ENCODE measurements at regions not wholly inside any gene's neighbourhood (a gene's known extent, or its start where the extent isn't known, plus 50 kb on each side); places are given as distances from the start of the nearest gene placed in this dataset.

- no peak for TF ChIP-seq EZH2 (IDR thresholded peaks at IDR 0.05; ENCODE audit: insufficient read depth, low read length)
- TF ChIP-seq, protein P1, sequence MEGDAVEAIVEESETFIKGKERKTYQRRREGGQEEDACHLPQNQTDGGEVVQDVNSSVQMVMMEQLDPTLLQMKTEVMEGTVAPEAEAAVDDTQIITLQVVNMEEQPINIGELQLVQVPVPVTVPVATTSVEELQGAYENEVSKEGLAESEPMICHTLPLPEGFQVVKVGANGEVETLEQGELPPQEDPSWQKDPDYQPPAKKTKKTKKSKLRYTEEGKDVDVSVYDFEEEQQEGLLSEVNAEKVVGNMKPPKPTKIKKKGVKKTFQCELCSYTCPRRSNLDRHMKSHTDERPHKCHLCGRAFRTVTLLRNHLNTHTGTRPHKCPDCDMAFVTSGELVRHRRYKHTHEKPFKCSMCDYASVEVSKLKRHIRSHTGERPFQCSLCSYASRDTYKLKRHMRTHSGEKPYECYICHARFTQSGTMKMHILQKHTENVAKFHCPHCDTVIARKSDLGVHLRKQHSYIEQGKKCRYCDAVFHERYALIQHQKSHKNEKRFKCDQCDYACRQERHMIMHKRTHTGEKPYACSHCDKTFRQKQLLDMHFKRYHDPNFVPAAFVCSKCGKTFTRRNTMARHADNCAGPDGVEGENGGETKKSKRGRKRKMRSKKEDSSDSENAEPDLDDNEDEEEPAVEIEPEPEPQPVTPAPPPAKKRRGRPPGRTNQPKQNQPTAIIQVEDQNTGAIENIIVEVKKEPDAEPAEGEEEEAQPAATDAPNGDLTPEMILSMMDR (IDR thresholded peaks at IDR 0.05; ENCODE audit: insufficient read depth, low read depth, low read length): no peak
Measured at GRCh38 chr6:14513496-14514393, 396.2 kb downstream of the CD83 start.
